ENCODE measurements at regions not wholly inside any gene's neighbourhood (a gene's known extent, or its start where the extent isn't known, plus 50 kb on each side); places are given as distances from the start of the nearest gene placed in this dataset.

DNA sequence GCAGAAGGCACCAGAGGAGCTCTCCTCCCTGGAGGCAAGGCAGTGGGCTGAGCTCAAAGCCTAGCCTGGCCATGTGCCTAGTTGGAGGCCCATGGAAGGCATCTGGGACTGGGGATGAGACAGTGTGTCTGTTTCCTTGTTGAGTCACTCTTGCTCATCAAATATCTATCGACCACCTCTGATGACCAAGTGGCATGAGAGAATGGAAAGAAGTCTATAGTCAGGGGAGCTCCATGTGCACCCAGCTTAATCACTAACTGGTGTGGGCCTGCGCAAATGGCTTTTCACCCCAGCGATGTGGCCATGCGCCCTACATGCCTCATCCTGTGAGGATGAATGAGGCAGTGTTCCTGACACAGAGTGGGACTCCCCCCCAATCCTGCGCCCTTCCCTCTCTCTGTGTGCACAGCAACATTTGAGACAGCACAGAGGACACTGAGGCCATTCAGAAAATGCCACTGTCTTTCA lies 229.9 kb downstream of the RPS24 start (continued):
- no peak for TF ChIP-seq FOXM1 (IDR thresholded peaks at IDR 0.05; ENCODE audit: low read depth)
- TF ChIP-seq SMC3 (IDR thresholded peaks at IDR 0.05; ENCODE audit: low read depth, low read length): no peak
- no peak for TF ChIP-seq MXI1 (IDR thresholded peaks at IDR 0.05; ENCODE audit: low read depth, low read length)
- TF ChIP-seq NFIC (IDR thresholded peaks at IDR 0.05; ENCODE audit: borderline replicate concordance): peak; percentile 80
- TF ChIP-seq RCOR1 (IDR thresholded peaks at IDR 0.05; ENCODE audit: low read length): no peak
- TF ChIP-seq TCF12 (IDR thresholded peaks at IDR 0.05): peak; percentile 89
- TF ChIP-seq EZH2phosphoT487 (IDR thresholded peaks at IDR 0.05; ENCODE audit: borderline replicate concordance, low read depth): no peak
- no peak for TF ChIP-seq MEF2A (IDR thresholded peaks at IDR 0.05; ENCODE audit: borderline replicate concordance, low read depth)
- peak; percentile 48 for TF ChIP-seq JUND (IDR thresholded peaks at IDR 0.05)
- TF ChIP-seq SIN3A (IDR thresholded peaks at IDR 0.05; ENCODE audit: borderline replicate concordance, low read depth, low read length): no peak
- TF ChIP-seq POLR2AphosphoS5 (IDR thresholded peaks at IDR 0.05; ENCODE audit: low read depth, low read length): peak; percentile 15; the same call in 1 of the 2 replicates
- TF ChIP-seq TAF1 (IDR thresholded peaks at IDR 0.05; ENCODE audit: borderline replicate concordance, low read depth, low read length): no peak

GRCh38 chr10:78264361-78264760 lies 230.7 kb downstream of the RPS24 start:
- ChIA-PET CTCF (interaction anchor here (1.3 kb wide), 1 partner anchor 217 kb away, joined by 4 read pairs; no protein-coding TSS in a partner anchor), POLR2A (no interaction called here)
- H4K20me1 ChIP-seq (ENCODE audit: insufficient read depth): no peaks in the 10 kb centered on the region
- H3F3A ChIP-seq (replicated peaks; ENCODE audit: insufficient read depth): peaks cover 15% of the 10 kb centered on the region
- H3K27me3 ChIP-seq (ENCODE audit: insufficient read depth): no peaks in the 10 kb centered on the region
- H2AFZ ChIP-seq (ENCODE audit: low read depth): no peak overlapping the region
- no peaks in the 10 kb centered on the region for H3K36me3 ChIP-seq (replicated peaks in 1 of 2; ENCODE audit: control insufficient read depth in 1 of 2, insufficient read depth in 2 of 2, low read length in 1 of 2)
- no peaks in the 10 kb centered on the region for H3K9me3 ChIP-seq
- WGBS (ENCODE audit: low lambda C conversion rate): 92% methylated on average over 3 of the region's 3 CpGs
- H3K4me1 ChIP-seq (ENCODE audit: control insufficient read depth in 1 of 2, insufficient read depth in 2 of 2, low read depth in 1 of 2, low read length in 1 of 2): peaks cover 17 to 53% of the 10 kb centered on the region in 2 experiments
- TF ChIP-seq, protein P1, sequence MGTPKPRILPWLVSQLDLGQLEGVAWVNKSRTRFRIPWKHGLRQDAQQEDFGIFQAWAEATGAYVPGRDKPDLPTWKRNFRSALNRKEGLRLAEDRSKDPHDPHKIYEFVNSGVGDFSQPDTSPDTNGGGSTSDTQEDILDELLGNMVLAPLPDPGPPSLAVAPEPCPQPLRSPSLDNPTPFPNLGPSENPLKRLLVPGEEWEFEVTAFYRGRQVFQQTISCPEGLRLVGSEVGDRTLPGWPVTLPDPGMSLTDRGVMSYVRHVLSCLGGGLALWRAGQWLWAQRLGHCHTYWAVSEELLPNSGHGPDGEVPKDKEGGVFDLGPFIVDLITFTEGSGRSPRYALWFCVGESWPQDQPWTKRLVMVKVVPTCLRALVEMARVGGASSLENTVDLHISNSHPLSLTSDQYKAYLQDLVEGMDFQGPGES (IDR thresholded peaks at IDR 0.05; ENCODE audit: low read depth, low read length): no peak
- TF ChIP-seq POLR2AphosphoS5 (IDR thresholded peaks at IDR 0.05; ENCODE audit: low read depth, low read length): no peak
- no peak for TF ChIP-seq MAX (IDR thresholded peaks at IDR 0.05; ENCODE audit: low read depth)
- no peak for TF ChIP-seq MEF2A (IDR thresholded peaks at IDR 0.05; ENCODE audit: borderline replicate concordance, low read depth)
- H3K9me2 ChIP-seq: no peaks in the 10 kb centered on the region
- H3K79me2 ChIP-seq (ENCODE audit: insufficient read depth): no peaks in the 10 kb centered on the region
- H3K9ac ChIP-seq: no peak overlapping the region; the same call in 1 of the 2 replicates
- H3K4me3 ChIP-seq (ENCODE audit: low read depth in 2 of 2, low read length in 1 of 2): no peak overlapping the region
- DNase-seq: no peak
- H3K27ac ChIP-seq (ENCODE audit: low read depth in 2 of 2, low read length in 1 of 2): peak overlapping the region in 1 of 2 experiments; percentile 90; a peak in 2 of 4 replicates
- no peak overlapping the region for H3K4me2 ChIP-seq
